ENCODE measurements at regions not wholly inside any gene's neighbourhood (a gene's known extent, or its start where the extent isn't known, plus 50 kb on each side); places are given as distances from the start of the nearest gene placed in this dataset.

GRCh38 chr6:44738601-44739146 is 351.2 kb downstream of the CDC5L start:
- intact Hi-C loops (cut with micrococcal nuclease; ENCODE audit: unreplicated experiment): no loop called here
- H3K36me3 Mint-ChIP-seq (ENCODE audit: insufficient read depth, unreplicated experiment): no peaks in the 10 kb centered on the region
- H3K27ac Mint-ChIP-seq (ENCODE audit: unreplicated experiment): no peak overlapping the region
- no peaks in the 10 kb centered on the region for H3K4me1 ChIP-seq
- TF ChIP-seq CTCF (IDR thresholded peaks at IDR 0.05; ENCODE audit: insufficient read depth in 1 of 2, low read depth in 1 of 2, low read length in 1 of 2, severe bottlenecking in 1 of 2, unreplicated experiment in 1 of 2): no peak
- CTCF ChIA-PET: no interaction called here
- H3K36me3 ChIP-seq (ENCODE audit: control insufficient read depth, insufficient read depth, low read length): no peaks in the 10 kb centered on the region
- POLR2A ChIA-PET: no interaction called here
- H3K27me3 ChIP-seq (replicated peaks; ENCODE audit: control insufficient read depth, insufficient read depth, low read length): no peaks in the 10 kb centered on the region
- no peaks in the 10 kb centered on the region for H3K9me3 Mint-ChIP-seq (ENCODE audit: unreplicated experiment)
- peaks cover 7% of the 10 kb centered on the region for H3K4me1 Mint-ChIP-seq (ENCODE audit: low read depth, unreplicated experiment)
- H3K4me3 Mint-ChIP-seq (ENCODE audit: unreplicated experiment): no peak overlapping the region
- peak in 1 of 2 experiments; percentile 43 for DNase-seq
- no peak overlapping the region for H3K4me3 ChIP-seq (ENCODE audit: low read depth, low read length)
- BruUV-seq (replicated peaks): no TSS peak
- no peaks in the 10 kb centered on the region for H3K27me3 Mint-ChIP-seq (ENCODE audit: insufficient read depth, unreplicated experiment)
- no peaks in the 10 kb centered on the region for H3K9me3 ChIP-seq

GRCh38 chr6:44739181-44739580 is 351.7 kb downstream of the CDC5L start:
- Mint-ChIP-seq H3K27me3 (ENCODE audit: insufficient read depth, unreplicated experiment) (no peaks in the 10 kb centered on the region), H3K36me3 (ENCODE audit: insufficient read depth, unreplicated experiment) (no peaks in the 10 kb centered on the region), H3K9me3 (ENCODE audit: unreplicated experiment) (no peaks in the 10 kb centered on the region), H3K4me1 (ENCODE audit: low read depth, unreplicated experiment) (peaks cover 7% of the 10 kb centered on the region), H3K27ac (ENCODE audit: unreplicated experiment) (no peak overlapping the region), H3K4me3 (ENCODE audit: unreplicated experiment) (no peak overlapping the region)
- Histone ChIP-seq H3K27me3 (replicated peaks; ENCODE audit: control insufficient read depth, insufficient read depth, low read length) (no peaks in the 10 kb centered on the region), H3K4me1 (no peaks in the 10 kb centered on the region), H3K9me3 (no peaks in the 10 kb centered on the region), H3K4me3 (ENCODE audit: low read depth, low read length) (no peak overlapping the region), H3K36me3 (ENCODE audit: control insufficient read depth, insufficient read depth, low read length) (no peaks in the 10 kb centered on the region)
- ChIA-PET CTCF (no interaction called here), POLR2A (no interaction called here)
- no peak for TF ChIP-seq CTCF (IDR thresholded peaks at IDR 0.05; ENCODE audit: insufficient read depth in 1 of 2, low read depth in 1 of 2, low read length in 1 of 2, severe bottlenecking in 1 of 2, unreplicated experiment in 1 of 2)
- intact Hi-C loops (cut with micrococcal nuclease; ENCODE audit: unreplicated experiment): no loop called here
- no TSS peak for BruUV-seq (replicated peaks)
- DNase-seq: no peak

GRCh38 chr6:44740566-44741120 is 353.1 kb downstream of the CDC5L start:
- H3K27ac Mint-ChIP-seq (ENCODE audit: unreplicated experiment): no peak overlapping the region
- Histone ChIP-seq H3K4me3 (ENCODE audit: low read depth, low read length) (no peak overlapping the region), H3K9me3 (no peaks in the 10 kb centered on the region), H3K4me1 (no peaks in the 10 kb centered on the region), H3K36me3 (ENCODE audit: control insufficient read depth, insufficient read depth, low read length) (no peaks in the 10 kb centered on the region), H3K27me3 (replicated peaks; ENCODE audit: control insufficient read depth, insufficient read depth, low read length) (no peaks in the 10 kb centered on the region)
- ChIA-PET POLR2A (no interaction called here), CTCF (no interaction called here)
- BruUV-seq (replicated peaks): no TSS peak
- H3K36me3 Mint-ChIP-seq (ENCODE audit: insufficient read depth, unreplicated experiment): no peaks in the 10 kb centered on the region
- TF ChIP-seq CTCF (IDR thresholded peaks at IDR 0.05; ENCODE audit: insufficient read depth in 1 of 2, low read depth in 1 of 2, low read length in 1 of 2, severe bottlenecking in 1 of 2, unreplicated experiment in 1 of 2): no peak
- H3K27me3 Mint-ChIP-seq (ENCODE audit: insufficient read depth, unreplicated experiment): no peaks in the 10 kb centered on the region
- H3K9me3 Mint-ChIP-seq (ENCODE audit: unreplicated experiment): no peaks in the 10 kb centered on the region
- no peak for DNase-seq
- H3K4me1 Mint-ChIP-seq (ENCODE audit: low read depth, unreplicated experiment): peaks cover 7% of the 10 kb centered on the region
- intact Hi-C loops (cut with micrococcal nuclease; ENCODE audit: unreplicated experiment): no loop called here
- no peak overlapping the region for H3K4me3 Mint-ChIP-seq (ENCODE audit: unreplicated experiment)
